ENCODE measurements at regions not wholly inside any gene's neighbourhood (a gene's known extent, or its start where the extent isn't known, plus 50 kb on each side); places are given as distances from the start of the nearest gene placed in this dataset.

DNA sequence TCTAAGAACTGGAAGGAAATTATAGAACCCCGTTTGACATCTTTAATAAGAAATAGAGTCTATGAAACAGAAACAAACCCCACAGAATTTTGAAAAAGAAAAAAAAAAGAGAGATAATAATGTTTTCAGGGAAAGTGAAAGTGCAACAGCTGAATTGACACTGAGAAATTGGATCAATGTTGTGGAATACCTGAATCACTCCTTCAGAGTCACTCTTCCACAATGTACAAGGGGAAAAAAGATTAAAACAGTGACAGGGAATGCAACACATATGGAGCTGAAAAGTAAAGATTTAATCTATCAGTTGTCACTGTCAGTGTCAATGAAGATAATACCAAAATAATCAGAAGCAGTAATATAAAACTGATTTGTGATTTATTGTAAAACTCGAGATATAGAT, 520.8 kb upstream of the HS3ST5 start:
- no peak for DNase-seq
- Histone ChIP-seq H3K9me3 (ENCODE audit: control insufficient read depth, low read length) (peaks cover 2% of the 10 kb centered on the region), H3K27me3 (ENCODE audit: control insufficient read depth in 1 of 2, insufficient read depth in 2 of 2, low read length in 1 of 2) (no peaks in the 10 kb centered on the region), H3K36me3 (ENCODE audit: control insufficient read depth in 1 of 2, insufficient read depth in 2 of 2, low read length in 1 of 2) (no peaks in the 10 kb centered on the region), H3K4me3 (ENCODE audit: low read length in 2 of 2) (no peak overlapping the region), H3K4me1 (ENCODE audit: control insufficient read depth in 1 of 2, insufficient read depth in 2 of 2, low read length in 2 of 2) (peaks cover 0 to 1% of the 10 kb centered on the region in 2 donors), H3K27ac (ENCODE audit: low read depth in 1 of 2, low read length in 2 of 2) (no peak overlapping the region)
- WGBS, 2 donors = 56 to 61% methylated on average over 2 of the region's 2 CpGs
- ATAC-seq (ENCODE audit: low FRiP score) = no peak
- intact Hi-C loops (cut with DNase I) = no loop called here

DNA sequence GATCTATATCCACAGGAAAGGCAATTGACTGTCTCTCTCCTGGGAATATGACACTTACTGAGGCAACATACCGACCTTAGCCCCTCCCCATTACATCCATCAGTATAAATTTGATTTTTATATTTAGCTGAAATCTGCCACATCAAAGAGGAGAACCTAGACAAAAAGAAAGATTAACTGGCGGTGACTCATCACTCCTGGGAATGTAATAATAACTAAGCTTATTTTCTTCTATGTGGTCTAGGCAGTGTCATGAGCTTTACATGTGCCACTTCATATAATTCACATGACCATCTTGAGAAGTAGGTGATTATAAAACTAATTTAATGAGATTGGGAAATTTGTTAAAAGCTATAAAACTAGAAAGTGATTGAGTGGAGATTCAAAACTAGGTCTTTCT, 520.0 kb upstream of the HS3ST5 start:
- H3K4me1 ChIP-seq (ENCODE audit: control insufficient read depth in 1 of 2, insufficient read depth in 2 of 2, low read length in 2 of 2) = peaks cover 0 to 1% of the 10 kb centered on the region in 2 donors
- ATAC-seq (ENCODE audit: low FRiP score) (no peak), DNase-seq (no peak)
- no peak overlapping the region for H3K27ac ChIP-seq (ENCODE audit: low read depth in 1 of 2, low read length in 2 of 2)
- H3K36me3 ChIP-seq (ENCODE audit: control insufficient read depth in 1 of 2, insufficient read depth in 2 of 2, low read length in 1 of 2) = no peaks in the 10 kb centered on the region
- peaks cover 2% of the 10 kb centered on the region for H3K9me3 ChIP-seq (ENCODE audit: control insufficient read depth, low read length)
- H3K4me3 ChIP-seq (ENCODE audit: low read length in 2 of 2) = no peak overlapping the region
- no peaks in the 10 kb centered on the region for H3K27me3 ChIP-seq (ENCODE audit: control insufficient read depth in 1 of 2, insufficient read depth in 2 of 2, low read length in 1 of 2)
- intact Hi-C loops (cut with DNase I) = no loop called here
- WGBS, 2 donors = 51% methylated on average over 2 of the region's 2 CpGs

DNA sequence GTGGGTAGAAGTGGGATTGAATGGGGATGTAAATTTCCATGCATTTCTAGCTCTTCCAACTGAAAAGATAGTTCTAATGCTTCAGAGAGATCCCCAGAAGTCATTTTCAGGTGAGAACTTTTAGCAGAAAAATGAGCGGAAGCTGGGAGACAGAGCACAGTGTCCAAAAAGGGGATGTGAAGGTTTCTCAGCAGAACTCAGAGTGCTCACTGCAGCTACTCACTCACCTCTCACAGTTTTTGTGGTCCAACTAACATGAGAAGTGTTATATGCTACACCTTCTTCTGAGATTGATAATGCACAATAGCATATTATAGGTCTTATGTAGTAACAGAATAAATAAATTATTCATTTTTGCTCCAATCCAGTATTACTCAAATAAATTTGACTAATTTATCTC, 519.2 kb upstream of the HS3ST5 start:
- no peaks in the 10 kb centered on the region for H3K36me3 ChIP-seq (ENCODE audit: control insufficient read depth in 1 of 2, insufficient read depth in 2 of 2, low read length in 1 of 2)
- H3K27ac ChIP-seq (ENCODE audit: low read depth in 1 of 2, low read length in 2 of 2) = no peak overlapping the region
- ATAC-seq (ENCODE audit: low FRiP score) (no peak), DNase-seq (no peak)
- 94 to 100% methylated on average over 1 of the region's 1 CpG for WGBS, 2 donors
- no peaks in the 10 kb centered on the region for H3K27me3 ChIP-seq (ENCODE audit: control insufficient read depth in 1 of 2, insufficient read depth in 2 of 2, low read length in 1 of 2)
- intact Hi-C loops (cut with DNase I) = no loop called here
- peaks cover 2% of the 10 kb centered on the region for H3K9me3 ChIP-seq (ENCODE audit: control insufficient read depth, low read length)
- H3K4me3 ChIP-seq (ENCODE audit: low read length in 2 of 2) = no peak overlapping the region
- H3K4me1 ChIP-seq (ENCODE audit: control insufficient read depth in 1 of 2, insufficient read depth in 2 of 2, low read length in 2 of 2) = peaks cover 0 to 1% of the 10 kb centered on the region in 2 donors

DNA sequence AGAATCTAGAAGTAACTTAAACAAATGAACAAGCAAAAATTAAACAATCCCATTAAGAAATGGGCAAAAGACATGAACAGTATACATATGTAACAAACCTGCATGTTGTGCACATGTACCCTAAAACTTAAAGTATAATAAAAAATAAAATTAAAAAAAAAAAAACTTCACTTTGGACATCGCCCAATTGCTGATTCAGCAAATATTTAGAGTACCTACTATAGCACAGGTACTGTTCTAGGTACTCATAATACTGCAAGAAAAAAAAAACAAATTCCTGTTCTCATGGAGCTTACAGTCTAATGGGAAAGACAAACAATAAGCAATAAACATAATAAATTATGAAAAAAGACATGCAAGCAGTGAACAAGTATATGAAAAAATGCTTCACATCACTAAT, 501.5 kb upstream of the HS3ST5 start:
- no peaks in the 10 kb centered on the region for H3K36me3 ChIP-seq (ENCODE audit: control insufficient read depth in 1 of 2, insufficient read depth in 2 of 2, low read length in 1 of 2)
- ATAC-seq (ENCODE audit: low FRiP score) (no peak), DNase-seq (no peak)
- no peaks in the 10 kb centered on the region for H3K4me1 ChIP-seq (ENCODE audit: control insufficient read depth in 1 of 2, insufficient read depth in 2 of 2, low read length in 2 of 2)
- H3K27me3 ChIP-seq (ENCODE audit: control insufficient read depth in 1 of 2, insufficient read depth in 2 of 2, low read length in 1 of 2) = no peaks in the 10 kb centered on the region
- no peak overlapping the region for H3K27ac ChIP-seq (ENCODE audit: low read depth in 1 of 2, low read length in 2 of 2)
- no peaks in the 10 kb centered on the region for H3K9me3 ChIP-seq (ENCODE audit: control insufficient read depth, low read length)
- no peak overlapping the region for H3K4me3 ChIP-seq (ENCODE audit: low read length in 2 of 2)
- intact Hi-C loops (cut with DNase I) = no loop called here
- WGBS, 2 donors = 65 to 71% methylated on average over 1 of the region's 1 CpG

DNA sequence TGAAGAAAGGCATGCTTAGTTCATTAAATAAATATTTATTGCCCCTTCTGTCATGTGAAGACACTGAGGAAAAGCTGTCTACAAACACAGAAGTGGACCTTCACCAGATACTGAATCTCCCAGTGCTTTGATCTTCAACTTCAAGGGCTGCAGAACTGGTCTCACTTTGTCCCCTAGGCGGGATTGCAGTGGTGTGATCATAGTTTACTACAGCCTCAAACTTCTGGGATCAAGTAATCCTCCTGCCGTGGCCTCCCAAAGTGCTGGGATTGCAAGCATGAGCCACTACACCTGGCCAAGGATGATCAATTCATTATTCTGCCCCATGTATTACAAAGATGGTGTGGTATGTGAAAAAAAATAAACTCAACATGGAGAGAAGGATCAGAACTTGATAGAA, 496.2 kb upstream of the HS3ST5 start:
- H3K4me1 ChIP-seq (ENCODE audit: control insufficient read depth in 1 of 2, insufficient read depth in 2 of 2, low read length in 2 of 2) = no peaks in the 10 kb centered on the region
- no peak for DNase-seq
- no peaks in the 10 kb centered on the region for H3K36me3 ChIP-seq (ENCODE audit: control insufficient read depth in 1 of 2, insufficient read depth in 2 of 2, low read length in 1 of 2)
- ATAC-seq (ENCODE audit: low FRiP score) = no peak
- H3K9me3 ChIP-seq (ENCODE audit: control insufficient read depth, low read length) = no peaks in the 10 kb centered on the region
- no peak overlapping the region for H3K27ac ChIP-seq (ENCODE audit: low read depth in 1 of 2, low read length in 2 of 2)
- H3K27me3 ChIP-seq (ENCODE audit: control insufficient read depth in 1 of 2, insufficient read depth in 2 of 2, low read length in 1 of 2) = no peaks in the 10 kb centered on the region
- intact Hi-C loops (cut with DNase I) = no loop called here
- H3K4me3 ChIP-seq (ENCODE audit: low read length in 2 of 2) = no peak overlapping the region
- 75 to 77% methylated on average over 2 of the region's 2 CpGs for WGBS, 2 donors

DNA sequence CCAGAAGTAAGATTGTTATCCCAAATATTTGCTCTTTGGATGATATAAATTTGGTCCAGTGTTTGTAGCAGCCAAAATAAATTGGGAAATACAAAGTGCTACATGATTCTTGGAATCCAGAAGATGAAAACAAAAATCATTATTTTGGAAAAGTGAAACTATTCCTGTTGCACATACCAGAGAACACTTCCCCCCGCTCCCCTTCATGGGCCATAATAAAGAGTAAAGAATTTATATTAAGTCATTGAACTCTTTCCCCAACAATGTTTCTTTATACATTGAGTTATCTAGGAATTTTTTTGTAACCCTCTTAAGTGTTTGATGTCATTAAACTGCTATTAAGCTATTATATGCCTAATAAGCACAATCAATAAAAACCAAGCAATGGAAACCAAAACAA, 490.4 kb upstream of the HS3ST5 start:
- Histone ChIP-seq H3K9me3 (ENCODE audit: control insufficient read depth, low read length) (no peaks in the 10 kb centered on the region), H3K27ac (ENCODE audit: low read depth in 1 of 2, low read length in 2 of 2) (no peak overlapping the region), H3K4me3 (ENCODE audit: low read length in 2 of 2) (no peak overlapping the region), H3K4me1 (ENCODE audit: control insufficient read depth in 1 of 2, insufficient read depth in 2 of 2, low read length in 2 of 2) (no peaks in the 10 kb centered on the region), H3K27me3 (ENCODE audit: control insufficient read depth in 1 of 2, insufficient read depth in 2 of 2, low read length in 1 of 2) (no peaks in the 10 kb centered on the region), H3K36me3 (ENCODE audit: control insufficient read depth in 1 of 2, insufficient read depth in 2 of 2, low read length in 1 of 2) (no peaks in the 10 kb centered on the region)
- 69 to 86% methylated on average over 1 of the region's 1 CpG for WGBS, 2 donors
- ATAC-seq (ENCODE audit: low FRiP score) = no peak
- intact Hi-C loops (cut with DNase I) = no loop called here
- no peak for DNase-seq

DNA sequence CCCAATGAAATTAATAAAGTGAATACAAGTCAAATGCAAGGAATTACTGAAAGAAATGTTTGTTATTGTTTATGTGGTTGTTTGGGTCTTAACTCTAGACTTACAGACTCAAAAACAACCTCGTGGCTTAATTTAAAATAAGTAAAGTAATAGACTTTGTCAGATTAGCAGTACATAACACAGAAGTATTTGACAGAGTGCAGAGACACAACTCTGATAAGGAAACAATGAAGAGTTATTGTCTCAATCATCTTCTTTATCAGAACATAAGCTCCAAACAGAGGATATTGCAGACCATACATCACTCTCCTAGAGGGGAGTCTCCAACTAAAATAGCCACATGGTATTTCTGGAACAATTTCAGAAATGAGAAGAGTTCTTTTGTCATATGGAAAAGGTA, 487.7 kb upstream of the HS3ST5 start:
- Histone ChIP-seq H3K27ac (ENCODE audit: low read depth in 1 of 2, low read length in 2 of 2) (no peak overlapping the region), H3K4me1 (ENCODE audit: control insufficient read depth in 1 of 2, insufficient read depth in 2 of 2, low read length in 2 of 2) (no peaks in the 10 kb centered on the region), H3K36me3 (ENCODE audit: control insufficient read depth in 1 of 2, insufficient read depth in 2 of 2, low read length in 1 of 2) (no peaks in the 10 kb centered on the region), H3K9me3 (ENCODE audit: control insufficient read depth, low read length) (no peaks in the 10 kb centered on the region), H3K4me3 (ENCODE audit: low read length in 2 of 2) (no peak overlapping the region), H3K27me3 (ENCODE audit: control insufficient read depth in 1 of 2, insufficient read depth in 2 of 2, low read length in 1 of 2) (no peaks in the 10 kb centered on the region)
- intact Hi-C loops (cut with DNase I) = no loop called here
- ATAC-seq (ENCODE audit: low FRiP score) (no peak), DNase-seq (no peak)
- 22 to 52% methylated on average over 1 of the region's 1 CpG for WGBS, 2 donors

DNA sequence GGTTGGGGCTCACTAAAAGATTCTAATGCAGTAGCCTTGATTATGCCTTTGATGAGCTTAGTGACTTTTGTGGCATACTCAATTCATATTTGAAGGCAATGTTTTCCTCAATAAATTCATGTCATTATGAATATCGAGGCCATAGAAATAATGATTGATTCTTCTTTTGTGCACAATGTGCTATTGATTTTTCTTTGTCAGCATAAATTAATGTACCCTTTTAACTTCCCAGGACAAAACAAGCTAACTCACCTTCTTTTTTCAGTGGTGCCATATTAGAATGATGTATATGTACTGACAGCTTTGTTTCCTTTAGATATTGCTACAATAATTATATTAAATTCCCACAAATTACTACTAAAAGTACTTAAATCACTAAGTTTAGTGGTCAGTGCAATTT, 484.3 kb upstream of the HS3ST5 start:
- H3K4me3 ChIP-seq (ENCODE audit: low read length in 2 of 2) = no peak overlapping the region
- no peaks in the 10 kb centered on the region for H3K27me3 ChIP-seq (ENCODE audit: control insufficient read depth in 1 of 2, insufficient read depth in 2 of 2, low read length in 1 of 2)
- WGBS, 2 donors = 69 to 70% methylated on average over 1 of the region's 1 CpG
- ATAC-seq (ENCODE audit: low FRiP score) = no peak
- no peak for DNase-seq
- H3K9me3 ChIP-seq (ENCODE audit: control insufficient read depth, low read length) = no peaks in the 10 kb centered on the region
- H3K4me1 ChIP-seq (ENCODE audit: control insufficient read depth in 1 of 2, insufficient read depth in 2 of 2, low read length in 2 of 2) = no peaks in the 10 kb centered on the region
- H3K27ac ChIP-seq (ENCODE audit: low read depth in 1 of 2, low read length in 2 of 2) = no peak overlapping the region
- intact Hi-C loops (cut with DNase I) = no loop called here
- no peaks in the 10 kb centered on the region for H3K36me3 ChIP-seq (ENCODE audit: control insufficient read depth in 1 of 2, insufficient read depth in 2 of 2, low read length in 1 of 2)

DNA sequence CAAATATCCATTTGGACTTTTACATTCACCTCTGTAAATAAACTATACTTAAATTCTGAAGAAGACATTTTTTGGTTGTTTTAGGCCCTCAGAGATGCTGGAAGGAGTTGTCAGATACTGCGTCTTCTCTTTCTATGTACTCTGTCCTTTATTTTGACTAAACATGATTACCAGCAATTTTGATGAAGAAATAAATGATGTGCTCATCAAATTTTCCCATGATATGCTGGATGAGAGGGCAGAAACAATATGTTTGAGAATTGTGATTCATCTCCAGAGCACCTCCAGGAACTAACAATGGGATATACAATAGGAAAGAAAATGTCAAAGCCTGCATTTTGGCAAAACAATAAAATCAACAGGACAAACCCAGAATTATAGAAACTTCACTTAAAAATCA, 481.6 kb upstream of the HS3ST5 start:
- ATAC-seq (ENCODE audit: low FRiP score) (no peak), DNase-seq (no peak)
- Histone ChIP-seq H3K36me3 (ENCODE audit: control insufficient read depth in 1 of 2, insufficient read depth in 2 of 2, low read length in 1 of 2) (no peaks in the 10 kb centered on the region), H3K9me3 (ENCODE audit: control insufficient read depth, low read length) (no peaks in the 10 kb centered on the region), H3K27ac (ENCODE audit: low read depth in 1 of 2, low read length in 2 of 2) (no peak overlapping the region), H3K4me1 (ENCODE audit: control insufficient read depth in 1 of 2, insufficient read depth in 2 of 2, low read length in 2 of 2) (no peaks in the 10 kb centered on the region), H3K4me3 (ENCODE audit: low read length in 2 of 2) (no peak overlapping the region), H3K27me3 (ENCODE audit: control insufficient read depth in 1 of 2, insufficient read depth in 2 of 2, low read length in 1 of 2) (no peaks in the 10 kb centered on the region)
- intact Hi-C loops (cut with DNase I) = no loop called here
- WGBS, 2 donors = 92 to 93% methylated on average over 1 of the region's 1 CpG
